A549 (cell line): ENCODE measurements at regions not wholly inside any gene's neighbourhood (a gene's known extent, or its start where the extent isn't known, plus 50 kb on each side); places are given as distances from the start of the nearest gene placed in this dataset.

Source experiments
- ATAC-seq, 2 experiments: fragments of 200-7000 bp in 1 of 2; fragments of >200 bp in 1 of 2; cut with Nextera tagmentation in 1 of 2; cut with Tn5 transposase in 1 of 2; 3 replicates each; pipeline versions ENCODE4 v1.8.0 to v1.9.1; 2018 to 2020; ENCODE audit warnings: mild to moderate bottlenecking in 1 of 2, moderate library complexity in 1 of 2
- CTCF ChIA-PET: fragments of 300-600 bp; sonication (Branson Sonifier 250); formaldehyde crosslinking; extraction: SDS; loops from one replicate; lab custom pipeline; 2021; ENCODE audit warnings: antibody characterized with exemption, inconsistent platforms; lab: Yijun Ruan, JAX
- POLR2A ChIA-PET: fragments of 350-600 bp; formaldehyde crosslinking; extraction: SDS; loops from one replicate; lab custom pipeline; 2021; ENCODE audit warnings: antibody characterized with exemption, inconsistent platforms; lab: Yijun Ruan, JAX
- DNase-seq, 2 experiments: peaks; one replicate each; pipeline versions ENCODE4 v3.0.0 to v3.0.0-alpha.2; 2011 to 2016; ENCODE audit warnings: low read depth in 1 of 2, low spot score in 1 of 2
- FAIRE-seq: peaks from 2 replicates; lab custom pipeline; 2011; peaks lifted over from hg19 to GRCh38; lab: Jason Lieb, UNC
- H3K27ac ChIP-seq, 2 experiments: fragments of >200 bp; sonication (Bioruptor Twin); formaldehyde crosslinking; 3 replicates each; pipeline ENCODE4 v1.5.1; 2016 to 2017
- H3K4me1 ChIP-seq: fragments of >200 bp; sonication (Bioruptor Twin); formaldehyde crosslinking; 3 replicates; pipeline ENCODE4 v1.6.1; 2016
- H3K4me2 ChIP-seq: fragments of >200 bp; sonication (Bioruptor Twin); formaldehyde crosslinking; 3 replicates; pipeline ENCODE4 v1.6.1; 2016
- H3K4me3 ChIP-seq: fragments of >200 bp; sonication (Bioruptor Twin); formaldehyde crosslinking; 3 replicates; pipeline ENCODE4 v1.5.1; 2016
- H3K9me3 ChIP-seq: fragments of >200 bp; sonication (Bioruptor Twin); formaldehyde crosslinking; 3 replicates; pipeline ENCODE4 v1.6.1; 2016
- BHLHE40 ChIP-seq: IDR thresholded peaks from 2 replicates; pipeline ENCODE4 v1.6.1; 2012; ENCODE audit warnings: low read depth, low read length, inconsistent platforms
- CEBPB ChIP-seq, 2 experiments: fragments of >200 bp in 1 of 2; sonication (Bioruptor Twin) in 1 of 2; formaldehyde crosslinking in 1 of 2; IDR thresholded peaks; 2 replicates each; pipeline ENCODE4 v1.6.1; 2012 to 2016
- CHD2 ChIP-seq: fragments of 150-350 bp; IDR thresholded peaks from 2 replicates; pipeline ENCODE4 v1.6.1; 2014; ENCODE audit warnings: low read length; ENCODE audit not compliant: partially characterized antibody
- EP300 ChIP-seq, 2 experiments: fragments of >200 bp; sonication (Bioruptor Twin); formaldehyde crosslinking; IDR thresholded peaks; 2 replicates in 1 of 2; 3 replicates in 1 of 2; pipeline ENCODE4 v1.6.1; 2016 to 2017
- FOSB ChIP-seq: fragments of 250-450 bp; sonication (Bioruptor Pico); IDR thresholded peaks from 2 replicates; pipeline ENCODE4 v1.5.0; 2020; ENCODE audit warnings: mild to moderate bottlenecking, moderate library complexity
- FOXS1 ChIP-seq: fragments of 250-450 bp; sonication (Bioruptor Pico); IDR thresholded peaks from 2 replicates; pipeline ENCODE4 v1.5.0; 2020; ENCODE audit warnings: mild to moderate bottlenecking, moderate library complexity
- HEYL ChIP-seq: fragments of 250-450 bp; sonication (Bioruptor Pico); IDR thresholded peaks from 2 replicates; pipeline ENCODE4 v1.8.0; 2021; ENCODE audit warnings: mild to moderate bottlenecking, moderate library complexity
- HOXA7 ChIP-seq: fragments of 250-450 bp; sonication (Bioruptor Pico); IDR thresholded peaks from 2 replicates; pipeline ENCODE4 v1.5.0; 2020; ENCODE audit warnings: mild to moderate bottlenecking, moderate library complexity
- JUN ChIP-seq, 2 experiments: fragments of >200 bp; sonication (Bioruptor Twin); formaldehyde crosslinking; IDR thresholded peaks; 2 replicates in 1 of 2; 3 replicates in 1 of 2; pipeline ENCODE4 v1.6.1; 2016 to 2017
- JUNB ChIP-seq: fragments of >200 bp; sonication (Bioruptor Twin); formaldehyde crosslinking; IDR thresholded peaks from 2 replicates; pipeline ENCODE4 v1.6.1; 2016
- MAZ ChIP-seq: fragments of 150-350 bp; IDR thresholded peaks from 2 replicates; pipeline ENCODE4 v1.6.1; 2014; ENCODE audit warnings: antibody characterized with exemption, low read depth, low read length, borderline replicate concordance
- MYC ChIP-seq: IDR thresholded peaks from 2 replicates; pipeline ENCODE4 v1.6.1; 2012; ENCODE audit warnings: mild to moderate bottlenecking, inconsistent platforms, low read length, improper control_type of control experiment, borderline replicate concordance
- NFE2L2 ChIP-seq: fragments of 150-350 bp; conservative IDR thresholded peaks from 2 replicates; pipeline ENCODE4 v1.6.1; 2014; ENCODE audit warnings: low read length
- NPAS2 ChIP-seq: fragments of 250-450 bp; sonication (Bioruptor Pico); IDR thresholded peaks from 2 replicates; pipeline ENCODE4 v1.8.0; 2022; ENCODE audit warnings: mild to moderate bottlenecking, moderate library complexity, borderline replicate concordance
- NR3C1 ChIP-seq: fragments of >200 bp; sonication (Bioruptor Twin); formaldehyde crosslinking; IDR thresholded peaks from 3 replicates; pipeline ENCODE4 v1.6.1; 2017
- PHF8 ChIP-seq: fragments of 200-600 bp; sonication (generic); IDR thresholded peaks from 2 replicates; pipeline ENCODE4 v1.6.1; 2016; ENCODE audit warnings: low read depth, mild to moderate bottlenecking, antibody characterized with exemption, moderate library complexity, borderline replicate concordance
- POLR2A ChIP-seq: IDR thresholded peaks from 2 replicates; pipeline ENCODE4 v1.6.1; 2012; ENCODE audit warnings: mild to moderate bottlenecking, low read length
- POLR2AphosphoS2 ChIP-seq: conservative IDR thresholded peaks from 2 replicates; pipeline ENCODE4 v1.6.1; 2012; ENCODE audit warnings: low read length, improper control_type of control experiment, inconsistent platforms
- RCOR1 ChIP-seq: fragments of 150-350 bp; IDR thresholded peaks from 2 replicates; pipeline ENCODE4 v1.6.1; 2014; ENCODE audit warnings: antibody characterized with exemption, low read length, low read depth
- RFX5 ChIP-seq: fragments of 450-650 bp; IDR thresholded peaks from 2 replicates; pipeline ENCODE4 v1.7.1; 2014; ENCODE audit warnings: antibody characterized with exemption, mild to moderate bottlenecking, moderate library complexity
- SMC3 ChIP-seq: fragments of >200 bp; sonication (Bioruptor Twin); formaldehyde crosslinking; IDR thresholded peaks from 3 replicates; pipeline ENCODE4 v1.6.1; 2018; ENCODE audit warnings: inconsistent platforms
- SREBF2 ChIP-seq: fragments of 450-650 bp; IDR thresholded peaks from 2 replicates; pipeline ENCODE4 v1.6.1; 2014; ENCODE audit warnings: mild to moderate bottlenecking, moderate library complexity
- TFCP2L1 ChIP-seq: fragments of 250-450 bp; sonication (Bioruptor Pico); IDR thresholded peaks from 2 replicates; pipeline ENCODE4 v1.5.0; 2021; ENCODE audit warnings: mild to moderate bottlenecking
- TP53 ChIP-seq: fragments of 250-450 bp; sonication (Bioruptor Pico); IDR thresholded peaks from 2 replicates; pipeline ENCODE4 v1.5.0; 2021; ENCODE audit warnings: mild to moderate bottlenecking, moderate library complexity
- ZC3H11A ChIP-seq: fragments of 450-650 bp; IDR thresholded peaks from 2 replicates; pipeline ENCODE4 v1.6.1; 2014; ENCODE audit warnings: antibody characterized with exemption, mild to moderate bottlenecking
- WGBS: methylation state at CpG from one replicate; pipeline ENCODE4 v1.1.6; 2017; ENCODE audit errors: missing lambda C conversion rate; 5-methylcytosine and 5-hydroxymethylcytosine counted together
- TF ChIP-seq, protein P1 (sequence below): fragments of >200 bp; sonication (Bioruptor Twin); formaldehyde crosslinking; IDR thresholded peaks from 3 replicates; pipeline ENCODE4 v1.6.1; 2016
- TF ChIP-seq, protein P2 (sequence below): IDR thresholded peaks from 2 replicates; pipeline ENCODE4 v1.6.1; 2012
- TF ChIP-seq, protein P3 (sequence below): fragments of 150-350 bp; IDR thresholded peaks from 2 replicates; pipeline ENCODE4 v1.6.1; 2014; ENCODE audit warnings: low read depth, mild to moderate bottlenecking, low read length
- TF ChIP-seq, protein P4 (sequence below): fragments of 250-450 bp; sonication (Bioruptor Pico); IDR thresholded peaks from 2 replicates; pipeline ENCODE4 v1.5.0; 2020; ENCODE audit warnings: low read depth, mild to moderate bottlenecking, moderate library complexity
- TF ChIP-seq, protein P5 (sequence below): IDR thresholded peaks from 2 replicates; pipeline ENCODE4 v1.6.1; 2012; ENCODE audit warnings: low read depth, borderline replicate concordance
- TF ChIP-seq, protein P6 (sequence below): fragments of >200 bp; sonication (Bioruptor Twin); formaldehyde crosslinking; IDR thresholded peaks from 3 replicates; pipeline ENCODE4 v1.5.1; 2016

DNA sequence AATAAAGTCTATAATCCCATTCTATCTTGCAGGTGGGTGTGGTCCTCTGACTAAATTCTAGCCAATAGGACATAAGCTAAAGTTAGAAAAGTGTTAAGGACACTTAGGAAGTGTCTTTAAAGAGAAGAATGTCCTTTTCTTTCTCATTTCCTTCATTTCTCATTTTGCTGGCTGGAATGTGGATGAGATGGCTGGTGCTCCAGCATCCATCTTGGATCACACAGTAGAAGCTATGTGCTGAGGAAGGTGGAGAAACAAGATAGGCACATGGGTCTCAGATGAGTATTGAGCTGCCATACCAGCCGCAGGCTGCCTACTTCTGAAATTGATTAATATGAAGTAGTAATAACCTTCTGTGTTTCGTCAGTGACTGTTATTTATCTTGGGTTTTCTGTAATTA is 289.0 kb downstream of the LRFN2 start:
- CTCF ChIA-PET = no interaction called here
- no peak for FAIRE-seq
- no peak for ATAC-seq

DNA sequence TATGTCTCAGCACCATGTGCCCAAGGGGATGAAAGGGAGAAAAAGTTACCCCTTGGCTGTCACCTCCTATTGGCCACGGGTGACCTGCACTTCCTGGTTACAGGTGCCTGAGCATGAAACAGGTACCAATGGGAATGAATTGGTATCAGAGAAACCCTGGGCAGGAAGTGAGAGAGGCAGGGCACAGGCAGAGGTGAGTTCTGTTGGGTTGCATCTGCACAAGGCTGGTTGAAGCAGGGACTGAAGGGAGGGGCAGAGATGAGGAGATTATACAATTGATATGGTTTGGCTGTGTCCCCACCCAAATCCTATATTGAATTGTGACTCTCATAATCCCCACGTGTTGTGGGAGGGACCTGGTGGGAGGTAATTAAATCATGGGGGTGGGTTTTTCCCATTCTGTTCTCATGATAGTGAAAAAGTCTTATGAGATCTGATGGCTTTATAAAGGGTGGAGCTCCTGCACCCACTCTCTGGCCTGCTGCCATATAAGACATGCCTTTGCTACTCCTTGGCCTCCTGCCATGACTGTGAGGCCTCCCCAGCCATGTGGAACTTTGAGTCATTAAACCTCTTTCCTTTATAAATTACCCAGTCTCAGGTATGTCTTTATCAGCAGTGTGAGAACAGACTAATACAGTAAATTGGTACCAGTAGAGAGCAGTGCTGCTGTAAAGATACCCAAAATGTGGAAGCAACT is 291.8 kb downstream of the LRFN2 start:
- no peak overlapping the region for H3K27ac ChIP-seq
- H3K4me1 ChIP-seq = no peaks in the 10 kb centered on the region
- H3K4me2 ChIP-seq = no peak overlapping the region
- TF ChIP-seq SMC3 (no peak), SREBF2 (no peak), FOXS1 (no peak), JUNB (no peak), FOSB (CRISPR knock-in tag) (no peak), BHLHE40 (no peak), RCOR1 (no peak), JUN (IDR thresholded peaks at IDR 0.05) (no peak), CHD2 (no peak), HEYL (CRISPR knock-in tag) (no peak), POLR2A (no peak), POLR2AphosphoS2 (no peak), CEBPB (IDR thresholded peaks at IDR 0.05) (no peak), PHF8 (no peak), NPAS2 (CRISPR knock-in tag) (no peak)
- TF ChIP-seq, protein P1, sequence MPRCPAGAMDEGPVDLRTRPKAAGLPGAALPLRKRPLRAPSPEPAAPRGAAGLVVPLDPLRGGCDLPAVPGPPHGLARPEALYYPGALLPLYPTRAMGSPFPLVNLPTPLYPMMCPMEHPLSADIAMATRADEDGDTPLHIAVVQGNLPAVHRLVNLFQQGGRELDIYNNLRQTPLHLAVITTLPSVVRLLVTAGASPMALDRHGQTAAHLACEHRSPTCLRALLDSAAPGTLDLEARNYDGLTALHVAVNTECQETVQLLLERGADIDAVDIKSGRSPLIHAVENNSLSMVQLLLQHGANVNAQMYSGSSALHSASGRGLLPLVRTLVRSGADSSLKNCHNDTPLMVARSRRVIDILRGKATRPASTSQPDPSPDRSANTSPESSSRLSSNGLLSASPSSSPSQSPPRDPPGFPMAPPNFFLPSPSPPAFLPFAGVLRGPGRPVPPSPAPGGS = no peak
- TF ChIP-seq, protein P2, sequence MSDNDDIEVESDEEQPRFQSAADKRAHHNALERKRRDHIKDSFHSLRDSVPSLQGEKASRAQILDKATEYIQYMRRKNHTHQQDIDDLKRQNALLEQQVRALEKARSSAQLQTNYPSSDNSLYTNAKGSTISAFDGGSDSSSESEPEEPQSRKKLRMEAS = no peak
- TF ChIP-seq, protein P3, sequence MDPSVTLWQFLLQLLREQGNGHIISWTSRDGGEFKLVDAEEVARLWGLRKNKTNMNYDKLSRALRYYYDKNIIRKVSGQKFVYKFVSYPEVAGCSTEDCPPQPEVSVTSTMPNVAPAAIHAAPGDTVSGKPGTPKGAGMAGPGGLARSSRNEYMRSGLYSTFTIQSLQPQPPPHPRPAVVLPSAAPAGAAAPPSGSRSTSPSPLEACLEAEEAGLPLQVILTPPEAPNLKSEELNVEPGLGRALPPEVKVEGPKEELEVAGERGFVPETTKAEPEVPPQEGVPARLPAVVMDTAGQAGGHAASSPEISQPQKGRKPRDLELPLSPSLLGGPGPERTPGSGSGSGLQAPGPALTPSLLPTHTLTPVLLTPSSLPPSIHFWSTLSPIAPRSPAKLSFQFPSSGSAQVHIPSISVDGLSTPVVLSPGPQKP = no peak
- TF ChIP-seq, protein P4, sequence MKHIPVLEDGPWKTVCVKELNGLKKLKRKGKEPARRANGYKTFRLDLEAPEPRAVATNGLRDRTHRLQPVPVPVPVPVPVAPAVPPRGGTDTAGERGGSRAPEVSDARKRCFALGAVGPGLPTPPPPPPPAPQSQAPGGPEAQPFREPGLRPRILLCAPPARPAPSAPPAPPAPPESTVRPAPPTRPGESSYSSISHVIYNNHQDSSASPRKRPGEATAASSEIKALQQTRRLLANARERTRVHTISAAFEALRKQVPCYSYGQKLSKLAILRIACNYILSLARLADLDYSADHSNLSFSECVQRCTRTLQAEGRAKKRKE = no peak
- TF ChIP-seq, protein P5, sequence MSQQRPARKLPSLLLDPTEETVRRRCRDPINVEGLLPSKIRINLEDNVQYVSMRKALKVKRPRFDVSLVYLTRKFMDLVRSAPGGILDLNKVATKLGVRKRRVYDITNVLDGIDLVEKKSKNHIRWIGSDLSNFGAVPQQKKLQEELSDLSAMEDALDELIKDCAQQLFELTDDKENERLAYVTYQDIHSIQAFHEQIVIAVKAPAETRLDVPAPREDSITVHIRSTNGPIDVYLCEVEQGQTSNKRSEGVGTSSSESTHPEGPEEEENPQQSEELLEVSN = no peak
- no peak overlapping the region for H3K4me3 ChIP-seq
- CTCF ChIA-PET = interaction anchor here (1.0 kb wide), 1 partner anchor 14 kb away, joined by 4 read pairs; no protein-coding TSS in a partner anchor
- ATAC-seq = no peak
- POLR2A ChIA-PET = no interaction called here
- H3K9me3 ChIP-seq = no peaks in the 10 kb centered on the region
- no peak for FAIRE-seq
- WGBS = 0% methylated on average over 2 of the region's 2 CpGs
- no peak for DNase-seq

More for the DNA sequence above, 289.0 kb downstream of the LRFN2 start:
- no peak for TF ChIP-seq NR3C1
- TF ChIP-seq POLR2AphosphoS2 = no peak
- TF ChIP-seq, protein P6, sequence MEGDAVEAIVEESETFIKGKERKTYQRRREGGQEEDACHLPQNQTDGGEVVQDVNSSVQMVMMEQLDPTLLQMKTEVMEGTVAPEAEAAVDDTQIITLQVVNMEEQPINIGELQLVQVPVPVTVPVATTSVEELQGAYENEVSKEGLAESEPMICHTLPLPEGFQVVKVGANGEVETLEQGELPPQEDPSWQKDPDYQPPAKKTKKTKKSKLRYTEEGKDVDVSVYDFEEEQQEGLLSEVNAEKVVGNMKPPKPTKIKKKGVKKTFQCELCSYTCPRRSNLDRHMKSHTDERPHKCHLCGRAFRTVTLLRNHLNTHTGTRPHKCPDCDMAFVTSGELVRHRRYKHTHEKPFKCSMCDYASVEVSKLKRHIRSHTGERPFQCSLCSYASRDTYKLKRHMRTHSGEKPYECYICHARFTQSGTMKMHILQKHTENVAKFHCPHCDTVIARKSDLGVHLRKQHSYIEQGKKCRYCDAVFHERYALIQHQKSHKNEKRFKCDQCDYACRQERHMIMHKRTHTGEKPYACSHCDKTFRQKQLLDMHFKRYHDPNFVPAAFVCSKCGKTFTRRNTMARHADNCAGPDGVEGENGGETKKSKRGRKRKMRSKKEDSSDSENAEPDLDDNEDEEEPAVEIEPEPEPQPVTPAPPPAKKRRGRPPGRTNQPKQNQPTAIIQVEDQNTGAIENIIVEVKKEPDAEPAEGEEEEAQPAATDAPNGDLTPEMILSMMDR = no peak
- no peak for TF ChIP-seq MYC
- no peak for TF ChIP-seq EP300 (IDR thresholded peaks at IDR 0.05)
- no peak for TF ChIP-seq NFE2L2
- TF ChIP-seq TP53 (CRISPR knock-in tag) = no peak
- TF ChIP-seq HOXA7 (CRISPR knock-in tag) = no peak
- TF ChIP-seq ZC3H11A = no peak
- TF ChIP-seq TFCP2L1 (CRISPR knock-in tag) = no peak
- TF ChIP-seq NPAS2 (CRISPR knock-in tag) = no peak
- no peak for TF ChIP-seq RFX5
- TF ChIP-seq SREBF2 = no peak
- TF ChIP-seq HEYL (CRISPR knock-in tag) = no peak
- no peak for TF ChIP-seq MAZ
- TF ChIP-seq, protein P4 = no peak
- no peak for TF ChIP-seq JUN (IDR thresholded peaks at IDR 0.05)
- no peak for TF ChIP-seq POLR2A
- Histone ChIP-seq H3K4me1 (no peaks in the 10 kb centered on the region), H3K27ac (no peak overlapping the region), H3K4me2 (no peak overlapping the region), H3K4me3 (no peak overlapping the region), H3K9me3 (no peaks in the 10 kb centered on the region)
- 36% methylated on average over 2 of the region's 2 CpGs for WGBS
- DNase-seq = no peak
- POLR2A ChIA-PET = no interaction called here
